ENCODE measurements at regions not wholly inside any gene's neighbourhood (a gene's known extent, or its start where the extent isn't known, plus 50 kb on each side); places are given as distances from the start of the nearest gene placed in this dataset.

GRCh38 chr2:210860276-210860675, 303.9 kb downstream of the CPS1 start:
- DNase-seq (ENCODE audit: low read depth in 1 of 2, low spot score in 2 of 2), result no peak
- H2AFZ ChIP-seq (ENCODE audit: low read length), result no peak overlapping the region
- no peak overlapping the region for H2BK15ac ChIP-seq (ENCODE audit: low read length)
- no peaks in the 10 kb centered on the region for H3K27me3 ChIP-seq (replicated peaks in 1 of 4; ENCODE audit: control insufficient read depth in 3 of 4, extremely low read depth in 1 of 4, insufficient read depth in 3 of 4, low read length in 3 of 4)
- no peak overlapping the region for H3K14ac ChIP-seq (ENCODE audit: insufficient read length)
- no peaks in the 10 kb centered on the region for H3K23me2 ChIP-seq (ENCODE audit: low read depth, low read length)
- H4K5ac ChIP-seq (ENCODE audit: insufficient read length, low read depth, low read length), result no peak overlapping the region
- no peak overlapping the region for H3K56ac ChIP-seq (replicated peaks; ENCODE audit: insufficient read length, low read depth, low read length)
- ChIA-PET POLR2A (ENCODE audit: partially characterized antibody) (no interaction called here), CTCF (ENCODE audit: partially characterized antibody) (no interaction called here)
- no peak overlapping the region for H2BK20ac ChIP-seq (ENCODE audit: low read length)
- TF ChIP-seq POU5F1 (IDR thresholded peaks at IDR 0.05; ENCODE audit: low read depth, low read length) (no peak), POLR2A (IDR thresholded peaks at IDR 0.05; ENCODE audit: control extremely low read depth in 1 of 2, low read depth in 2 of 2, low read length in 2 of 2) (no peak), KDM5A (IDR thresholded peaks at IDR 0.05; ENCODE audit: low read length) (no peak), ASH2L (IDR thresholded peaks at IDR 0.05; ENCODE audit: low read length) (no peak), TAF1 (IDR thresholded peaks at IDR 0.05; ENCODE audit: low read depth, low read length) (no peak), SIX5 (IDR thresholded peaks at IDR 0.05; ENCODE audit: low read depth, low read length) (no peak)
- no peak overlapping the region for H3K18ac ChIP-seq (ENCODE audit: extremely low read depth, low read length)
- no peak for FAIRE-seq
- 68% methylated on average over 5 of the region's 5 CpGs; no CpG with 5 or more reads in 1 of the 2 experiments for WGBS, 2 experiments (ENCODE audit: extremely low coverage in 1 of 2, insufficient coverage in 1 of 2, insufficient read length in 1 of 2, insufficient replicate concordance in 2 of 2, low coverage in 1 of 2, low lambda C conversion rate in 2 of 2, missing lambda C conversion rate in 1 of 2)
- H4K8ac ChIP-seq (ENCODE audit: extremely low read depth, insufficient read depth, low read length), result no peak overlapping the region
- no peaks in the 10 kb centered on the region for H3K79me2 ChIP-seq (ENCODE audit: control insufficient read depth in 1 of 2, insufficient read depth in 2 of 2, low read length in 2 of 2)
- H3K23ac ChIP-seq (ENCODE audit: insufficient read length), result no peak overlapping the region
- no peak overlapping the region for H3K4ac ChIP-seq (replicated peaks; ENCODE audit: insufficient read length, low read depth, low read length)
- H4K91ac ChIP-seq (replicated peaks; ENCODE audit: insufficient read length, low read length), result no peak overlapping the region
- peaks cover 5 to 13% (median 9%) of the 10 kb centered on the region in 4 experiments; a peak in 5 of 7 replicates for H3K4me1 ChIP-seq (replicated peaks in 1 of 4; ENCODE audit: control insufficient read depth in 3 of 4, insufficient read depth in 4 of 4, low read length in 3 of 4)
- no peak overlapping the region for H3K4me2 ChIP-seq (ENCODE audit: insufficient read depth in 1 of 2, low read depth in 2 of 2, low read length in 2 of 2)
- no peak overlapping the region for H2BK120ac ChIP-seq (replicated peaks; ENCODE audit: low read depth, low read length)
- H4K20me1 ChIP-seq (replicated peaks in 1 of 2; ENCODE audit: control insufficient read depth in 1 of 2, insufficient read depth in 2 of 2, low read length in 2 of 2), result no peaks in the 10 kb centered on the region
- no peak overlapping the region for H2BK5ac ChIP-seq (ENCODE audit: low read depth, low read length)
- no peak overlapping the region for H2AK5ac ChIP-seq (ENCODE audit: low read depth, low read length)
- no peak overlapping the region for H3K9ac ChIP-seq (replicated peaks in 1 of 4; ENCODE audit: extremely low read depth in 1 of 4, low read depth in 3 of 4, low read length in 3 of 4)
- H3K36me3 ChIP-seq (ENCODE audit: control insufficient read depth in 2 of 4, insufficient read depth in 4 of 4, low read length in 3 of 4), result no peaks in the 10 kb centered on the region
- no peak overlapping the region for H3K27ac ChIP-seq (ENCODE audit: low read depth, low read length)
- H3K9me3 ChIP-seq (ENCODE audit: insufficient read depth in 2 of 2, low read depth in 1 of 2, low read length in 1 of 2), result no peaks in the 10 kb centered on the region
- H3K4me3 ChIP-seq (ENCODE audit: extremely low read depth in 1 of 4, insufficient read depth in 2 of 4, low read depth in 3 of 4, low read length in 4 of 4), result no peak overlapping the region
- H3K79me1 ChIP-seq (ENCODE audit: low read depth, low read length), result no peaks in the 10 kb centered on the region
- H2BK12ac ChIP-seq (ENCODE audit: low read depth, low read length), result no peak overlapping the region
